ENCODE measurements at regions not wholly inside any gene's neighbourhood (a gene's known extent, or its start where the extent isn't known, plus 50 kb on each side); places are given as distances from the start of the nearest gene placed in this dataset.

- TF ChIP-seq, protein P1, sequence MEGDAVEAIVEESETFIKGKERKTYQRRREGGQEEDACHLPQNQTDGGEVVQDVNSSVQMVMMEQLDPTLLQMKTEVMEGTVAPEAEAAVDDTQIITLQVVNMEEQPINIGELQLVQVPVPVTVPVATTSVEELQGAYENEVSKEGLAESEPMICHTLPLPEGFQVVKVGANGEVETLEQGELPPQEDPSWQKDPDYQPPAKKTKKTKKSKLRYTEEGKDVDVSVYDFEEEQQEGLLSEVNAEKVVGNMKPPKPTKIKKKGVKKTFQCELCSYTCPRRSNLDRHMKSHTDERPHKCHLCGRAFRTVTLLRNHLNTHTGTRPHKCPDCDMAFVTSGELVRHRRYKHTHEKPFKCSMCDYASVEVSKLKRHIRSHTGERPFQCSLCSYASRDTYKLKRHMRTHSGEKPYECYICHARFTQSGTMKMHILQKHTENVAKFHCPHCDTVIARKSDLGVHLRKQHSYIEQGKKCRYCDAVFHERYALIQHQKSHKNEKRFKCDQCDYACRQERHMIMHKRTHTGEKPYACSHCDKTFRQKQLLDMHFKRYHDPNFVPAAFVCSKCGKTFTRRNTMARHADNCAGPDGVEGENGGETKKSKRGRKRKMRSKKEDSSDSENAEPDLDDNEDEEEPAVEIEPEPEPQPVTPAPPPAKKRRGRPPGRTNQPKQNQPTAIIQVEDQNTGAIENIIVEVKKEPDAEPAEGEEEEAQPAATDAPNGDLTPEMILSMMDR (conservative IDR thresholded peaks at IDR 0.05 in 1 of 2, IDR thresholded peaks at IDR 0.05 in 1 of 2; ENCODE audit: extremely low read depth in 1 of 2, insufficient read depth in 1 of 2, low read depth in 1 of 2, low read length in 2 of 2): no peak
- no peak for TF ChIP-seq EZH2 (IDR thresholded peaks at IDR 0.05; ENCODE audit: borderline replicate concordance, low read length)
These were observed 128.6 kb upstream of the PARP11 start for GRCh38 chr12:4001841-4002240.
